SJCRH30 (cell line): ENCODE measurements at regions not wholly inside any gene's neighbourhood (a gene's known extent, or its start where the extent isn't known, plus 50 kb on each side); places are given as distances from the start of the nearest gene placed in this dataset.
"Not testable (repeated sequence)": the region's sequence is repeated elsewhere in the genome, so short reads cannot be mapped to it uniquely, and the experiment has no call there.

Experiments used
- DNase-seq, 2 experiments: peaks; one replicate each; pipeline ENCODE4 v3.0.0-alpha.2; 2015 to 2020
- H3K27ac ChIP-seq: fragments of 250-450 bp; sonication (Bioruptor Pico); 2 replicates; pipeline ENCODE4 v1.5.1; 2020; ENCODE audit warnings: mild to moderate bottlenecking, moderate library complexity
- H3K27me3 ChIP-seq: fragments of 250-450 bp; sonication (Bioruptor Pico); 2 replicates; pipeline ENCODE4 v1.5.1; 2020; ENCODE audit warnings: mild to moderate bottlenecking, moderate library complexity
- H3K36me3 ChIP-seq: fragments of 250-450 bp; sonication (Bioruptor Pico); 2 replicates; pipeline ENCODE4 v1.5.1; 2020; ENCODE audit warnings: mild to moderate bottlenecking, moderate library complexity
- H3K4me1 ChIP-seq: fragments of 250-450 bp; sonication (Bioruptor Pico); 2 replicates; pipeline ENCODE4 v1.5.1; 2020; ENCODE audit warnings: mild to moderate bottlenecking, moderate library complexity
- H3K4me3 ChIP-seq: fragments of 250-450 bp; sonication (Bioruptor Pico); 2 replicates; pipeline ENCODE4 v1.5.1; 2020; ENCODE audit warnings: mild to moderate bottlenecking, moderate library complexity
- H3K9me3 ChIP-seq: fragments of 250-450 bp; sonication (Bioruptor Pico); replicated peaks from 2 replicates; pipeline ENCODE4 v1.5.1; 2020; ENCODE audit warnings: mild to moderate bottlenecking, moderate library complexity

- H3K9me3 ChIP-seq, result no peaks in the 10 kb centered on the region
- no peak overlapping the region for H3K27ac ChIP-seq
- no peaks in the 10 kb centered on the region for H3K27me3 ChIP-seq
- no peak overlapping the region for H3K4me3 ChIP-seq
- H3K4me1 ChIP-seq, result no peaks in the 10 kb centered on the region
- H3K36me3 ChIP-seq, result no peaks in the 10 kb centered on the region
- DNase-seq, result no peak
These were observed 688.0 kb upstream of the COX7C start for GRCh38 chr5:85929713-85930112.

- no peaks in the 10 kb centered on the region for H3K27me3 ChIP-seq
- H3K27ac ChIP-seq, result no peak overlapping the region
- no peak for DNase-seq
- no peaks in the 10 kb centered on the region for H3K9me3 ChIP-seq
- H3K4me1 ChIP-seq, result no peaks in the 10 kb centered on the region
- H3K4me3 ChIP-seq, result no peak overlapping the region
- no peaks in the 10 kb centered on the region for H3K36me3 ChIP-seq
These were observed 686.5 kb upstream of the COX7C start for GRCh38 chr5:85931220-85931619.

- no peaks in the 10 kb centered on the region for H3K36me3 ChIP-seq
- no peaks in the 10 kb centered on the region for H3K27me3 ChIP-seq
- H3K4me3 ChIP-seq, result no peak overlapping the region
- no peaks in the 10 kb centered on the region for H3K4me1 ChIP-seq
- no peak for DNase-seq
- no peak overlapping the region for H3K27ac ChIP-seq
- H3K9me3 ChIP-seq, result no peaks in the 10 kb centered on the region
These were observed 679.5 kb upstream of the COX7C start for GRCh38 chr5:85938201-85938600.

DNA sequence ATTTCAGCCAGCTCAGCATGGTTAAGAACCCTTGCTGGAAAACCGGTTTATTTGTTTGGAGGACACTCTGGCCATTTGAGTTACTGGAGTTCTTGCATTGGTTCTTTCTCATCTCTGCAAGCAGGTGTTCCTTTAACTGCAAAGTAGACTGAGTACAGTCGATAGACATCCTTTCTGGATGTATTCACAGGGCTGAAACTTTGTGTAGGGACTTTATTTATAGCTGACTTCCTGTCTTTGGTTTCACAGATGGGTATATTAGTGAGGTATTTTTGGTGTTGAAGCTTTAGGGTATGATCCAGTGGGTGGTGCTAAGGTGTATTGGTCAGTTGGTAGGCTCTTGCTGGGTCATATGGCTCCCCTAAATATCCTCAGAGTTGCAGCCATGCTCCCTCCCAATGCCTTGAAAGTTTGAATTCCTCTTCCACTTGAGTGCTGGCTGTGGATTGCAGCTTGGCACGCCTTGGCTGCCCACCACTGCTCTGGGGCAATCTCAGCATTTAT lies 666.0 kb upstream of the COX7C start:
- no peaks in the 10 kb centered on the region for H3K4me1 ChIP-seq
- H3K36me3 ChIP-seq, result no peaks in the 10 kb centered on the region
- no peak overlapping the region for H3K27ac ChIP-seq
- H3K27me3 ChIP-seq, result no peaks in the 10 kb centered on the region; the same call in 1 of the 2 replicates
- DNase-seq, result no peak
- H3K9me3 ChIP-seq, result no peaks in the 10 kb centered on the region
- no peak overlapping the region for H3K4me3 ChIP-seq

DNA sequence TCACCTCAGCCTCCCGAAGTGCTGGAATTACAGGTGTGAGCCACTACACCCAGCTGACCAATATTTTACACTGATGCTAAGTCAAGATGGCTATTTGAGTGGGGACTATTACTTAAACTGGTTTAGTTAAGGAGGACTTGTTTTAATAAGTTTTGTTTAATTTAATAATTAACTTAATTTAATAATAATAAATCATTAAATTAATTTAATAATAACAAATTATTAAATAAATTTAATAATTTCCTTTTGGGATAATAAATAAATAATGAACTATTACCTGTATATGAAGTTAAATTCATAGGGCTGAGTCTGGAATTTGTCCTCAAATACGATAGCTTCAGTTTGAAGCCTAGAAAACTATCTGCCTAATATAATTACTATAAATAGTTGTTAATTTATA lies 665.1 kb upstream of the COX7C start:
- H3K27me3 ChIP-seq, result no peaks in the 10 kb centered on the region; the same call in 1 of the 2 replicates
- no peak overlapping the region for H3K4me3 ChIP-seq
- no peaks in the 10 kb centered on the region for H3K36me3 ChIP-seq
- H3K4me1 ChIP-seq, result no peaks in the 10 kb centered on the region
- H3K9me3 ChIP-seq, result no peaks in the 10 kb centered on the region
- H3K27ac ChIP-seq, result no peak overlapping the region
- no peak for DNase-seq

DNA sequence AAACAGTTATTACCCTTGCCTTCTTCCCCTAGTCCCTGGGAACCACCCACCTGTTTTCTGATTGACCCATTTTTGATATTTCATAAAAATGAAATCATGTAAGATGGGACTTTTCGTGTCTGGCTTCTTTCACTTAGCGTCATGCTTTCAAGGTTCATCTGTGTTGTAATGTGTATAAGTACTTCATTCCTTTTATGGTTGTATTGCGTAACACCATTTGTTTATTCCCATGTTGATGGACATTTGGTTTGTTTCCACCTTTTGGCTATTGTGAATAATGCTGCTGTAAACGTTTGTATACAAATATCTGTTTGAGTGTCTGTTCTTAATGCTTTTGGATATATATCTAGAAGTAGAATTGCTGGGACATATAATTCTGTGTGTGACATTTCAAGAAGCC lies 650.1 kb upstream of the COX7C start:
- no peak for DNase-seq
- no peaks in the 10 kb centered on the region for H3K36me3 ChIP-seq
- no peaks in the 10 kb centered on the region; the same call in 1 of the 2 replicates for H3K9me3 ChIP-seq
- no peak overlapping the region for H3K4me3 ChIP-seq
- H3K4me1 ChIP-seq, result no peaks in the 10 kb centered on the region; the same call in 1 of the 2 replicates
- H3K27me3 ChIP-seq, result no peaks in the 10 kb centered on the region
- H3K27ac ChIP-seq, result no peak overlapping the region

GRCh38 chr5:85972539-85972938 lies 645.2 kb upstream of the COX7C start:
- Histone ChIP-seq H3K4me3 (no peak overlapping the region), H3K9me3 (no peaks in the 10 kb centered on the region; the same call in 1 of the 2 replicates), H3K27me3 (no peaks in the 10 kb centered on the region), H3K4me1 (no peaks in the 10 kb centered on the region), H3K27ac (no peak overlapping the region), H3K36me3 (no peaks in the 10 kb centered on the region)
- DNase-seq, result no peak

DNA sequence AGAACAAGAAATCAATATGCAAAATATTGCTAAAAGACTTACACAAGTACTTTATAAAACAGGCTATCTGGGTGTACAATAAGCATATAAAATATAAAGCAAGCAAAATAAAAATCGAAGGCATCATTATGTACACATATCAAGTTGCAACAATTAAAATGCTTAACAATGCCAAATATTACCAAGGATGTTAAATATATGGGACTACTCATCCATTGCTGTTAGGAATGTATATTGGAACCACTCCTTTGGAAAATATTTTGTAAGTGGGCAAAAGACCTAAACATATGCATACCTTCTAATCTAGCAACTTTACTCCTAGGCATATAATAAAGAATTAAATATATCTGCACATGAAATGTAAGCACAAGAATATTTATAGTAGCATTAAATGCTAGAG lies 632.6 kb upstream of the COX7C start:
- Histone ChIP-seq H3K27me3 (no peaks in the 10 kb centered on the region), H3K27ac (no peak overlapping the region), H3K9me3 (no peaks in the 10 kb centered on the region), H3K36me3 (no peaks in the 10 kb centered on the region), H3K4me3 (no peak overlapping the region), H3K4me1 (no peaks in the 10 kb centered on the region)
- no peak for DNase-seq

DNA sequence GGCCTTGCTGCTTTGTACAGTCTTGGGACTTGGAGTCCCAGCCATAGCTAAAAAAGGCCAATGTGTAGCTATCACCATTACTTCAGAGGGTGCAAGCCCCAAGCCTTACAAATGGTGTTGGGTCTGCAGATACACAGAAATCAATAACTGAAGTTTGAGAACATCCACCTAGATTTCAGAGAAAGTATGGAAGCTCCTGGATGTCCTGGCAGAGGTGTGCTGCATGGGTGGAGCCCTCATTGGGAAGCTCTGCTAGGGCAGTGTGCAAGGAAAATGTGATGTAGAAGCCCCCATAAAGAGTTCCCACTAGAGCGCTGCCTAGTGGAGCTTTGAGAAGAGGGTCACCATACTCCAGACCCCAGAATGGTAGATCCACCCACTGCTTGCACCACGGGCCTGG lies 626.7 kb upstream of the COX7C start:
- H3K27me3 ChIP-seq, result no peaks in the 10 kb centered on the region
- H3K4me3 ChIP-seq, result no peak overlapping the region
- H3K9me3 ChIP-seq, result no peaks in the 10 kb centered on the region
- no peak overlapping the region for H3K27ac ChIP-seq
- no peak for DNase-seq
- no peaks in the 10 kb centered on the region for H3K4me1 ChIP-seq
- no peaks in the 10 kb centered on the region for H3K36me3 ChIP-seq

- H3K27ac ChIP-seq, H3K36me3 ChIP-seq, H3K9me3 ChIP-seq, H3K4me1 ChIP-seq, H3K27me3 ChIP-seq, H3K4me3 ChIP-seq, DNase-seq: not testable (repeated sequence)
These were observed 623.1 kb upstream of the COX7C start for GRCh38 chr5:85994653-85995052.

GRCh38 chr5:85998656-85999055 lies 619.1 kb upstream of the COX7C start:
- H3K4me1 ChIP-seq, result no peaks in the 10 kb centered on the region
- H3K27me3 ChIP-seq, result no peaks in the 10 kb centered on the region
- no peak for DNase-seq
- H3K4me3 ChIP-seq, result no peak overlapping the region
- no peak overlapping the region for H3K27ac ChIP-seq
- no peaks in the 10 kb centered on the region for H3K9me3 ChIP-seq
- no peaks in the 10 kb centered on the region for H3K36me3 ChIP-seq

DNA sequence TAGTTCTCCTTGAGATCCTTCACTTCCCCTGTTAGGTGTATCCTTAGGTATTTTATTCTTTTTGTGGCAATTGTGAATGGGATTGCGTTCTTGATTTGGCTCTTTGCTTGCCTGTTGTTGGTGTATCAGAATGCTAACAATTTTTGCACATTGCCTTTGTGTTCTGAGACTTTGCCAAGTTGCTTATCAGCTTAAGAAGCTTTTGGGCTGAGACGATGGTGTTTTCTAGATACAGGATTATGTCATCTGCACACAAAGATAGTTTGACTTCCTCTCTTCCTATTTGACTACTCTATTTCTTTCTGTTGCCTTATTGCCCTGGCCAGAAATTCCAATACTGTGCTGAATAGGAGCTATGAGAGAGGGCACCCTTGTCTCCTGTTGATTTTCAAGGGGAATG lies 609.4 kb upstream of the COX7C start:
- Histone ChIP-seq H3K4me1 (no peaks in the 10 kb centered on the region), H3K4me3 (no peak overlapping the region), H3K36me3 (no peaks in the 10 kb centered on the region), H3K9me3 (no peaks in the 10 kb centered on the region; the same call in 1 of the 2 replicates), H3K27ac (no peak overlapping the region), H3K27me3 (no peaks in the 10 kb centered on the region)
- DNase-seq, result no peak

- no peak for DNase-seq
- Histone ChIP-seq H3K9me3 (no peaks in the 10 kb centered on the region; the same call in 1 of the 2 replicates), H3K4me1 (no peaks in the 10 kb centered on the region), H3K27ac (no peak overlapping the region), H3K27me3 (no peaks in the 10 kb centered on the region), H3K4me3 (no peak overlapping the region), H3K36me3 (no peaks in the 10 kb centered on the region)
These were observed 609.0 kb upstream of the COX7C start for GRCh38 chr5:86008704-86009103.

GRCh38 chr5:86011937-86012336 lies 605.8 kb upstream of the COX7C start:
- H3K4me3 ChIP-seq, result no peak overlapping the region
- no peak overlapping the region for H3K27ac ChIP-seq
- no peak for DNase-seq
- H3K36me3 ChIP-seq, result no peaks in the 10 kb centered on the region
- no peaks in the 10 kb centered on the region; the same call in 1 of the 2 replicates for H3K9me3 ChIP-seq
- no peaks in the 10 kb centered on the region for H3K4me1 ChIP-seq
- no peaks in the 10 kb centered on the region for H3K27me3 ChIP-seq

DNA sequence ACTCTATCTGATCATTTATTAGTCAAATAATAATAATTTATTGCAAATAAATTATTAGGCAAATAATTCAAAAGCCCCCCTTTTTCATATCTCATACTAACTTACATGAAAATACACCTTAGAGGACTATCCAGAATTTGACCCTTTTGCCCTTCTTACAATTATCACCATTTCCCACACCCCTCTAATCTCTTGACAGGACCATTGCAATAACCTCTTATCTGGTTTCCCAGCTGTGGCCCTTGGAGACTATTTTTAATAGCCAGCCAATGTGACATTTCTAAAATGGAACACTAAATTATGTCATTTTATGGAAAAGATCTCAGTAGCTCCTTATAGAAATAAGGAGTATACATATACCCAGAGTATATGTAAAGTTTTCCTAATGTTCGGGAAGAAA lies 588.4 kb upstream of the COX7C start:
- Histone ChIP-seq H3K27me3 (no peaks in the 10 kb centered on the region), H3K4me1 (no peaks in the 10 kb centered on the region), H3K27ac (no peak overlapping the region), H3K36me3 (no peaks in the 10 kb centered on the region), H3K9me3 (no peaks in the 10 kb centered on the region), H3K4me3 (no peak overlapping the region)
- no peak for DNase-seq

DNA sequence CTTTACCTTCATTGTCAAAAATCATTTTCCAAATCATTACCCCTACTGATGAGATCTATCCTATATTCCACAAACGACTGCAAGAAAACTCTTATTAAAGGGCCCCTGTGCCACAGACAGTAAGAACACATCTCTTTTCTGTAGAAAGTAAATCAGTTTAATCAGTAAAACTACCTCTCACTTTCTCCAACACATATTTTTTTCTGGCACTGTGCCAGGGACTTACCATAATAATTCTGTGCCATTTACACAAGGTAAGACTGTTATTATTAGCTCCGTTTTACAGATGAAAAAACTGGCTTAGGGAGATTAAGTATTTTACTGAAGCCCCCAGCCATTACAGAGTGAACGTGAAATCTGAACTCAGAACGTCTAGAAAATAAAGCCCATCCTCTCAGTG lies 587.0 kb upstream of the COX7C start:
- Histone ChIP-seq H3K4me3 (no peak overlapping the region), H3K27ac (no peak overlapping the region), H3K9me3 (no peaks in the 10 kb centered on the region), H3K36me3 (no peaks in the 10 kb centered on the region), H3K4me1 (no peaks in the 10 kb centered on the region), H3K27me3 (no peaks in the 10 kb centered on the region)
- DNase-seq, result peak in 1 of 2 experiments; percentile 22
